Breast epithelium (tissue), 4 donors: ENCODE measurements at regions not wholly inside any gene's neighbourhood (a gene's known extent, or its start where the extent isn't known, plus 50 kb on each side); places are given as distances from the start of the nearest gene placed in this dataset.

Source experiments
- DNase-seq, 2 donors: peaks; one replicate each; pipeline ENCODE4 v3.0.0-alpha.2; 2019; ENCODE audit warnings: low spot score in 2 of 2
- H3K27ac ChIP-seq, 2 donors: fragments of 200-600 bp; sonication (generic) in 1 of 2; one replicate each; pipeline ENCODE4 v1.5.1; 2016 to 2019; ENCODE audit warnings: mild to moderate bottlenecking in 1 of 2
- H3K27me3 ChIP-seq, 2 donors: fragments of 200-600 bp; sonication (generic) in 1 of 2; one replicate each; pipeline versions ENCODE4 v1.5.1 to v1.6.0; 2017 to 2019; ENCODE audit warnings: control low read depth in 1 of 2, mild to moderate bottlenecking in 1 of 2
- H3K36me3 ChIP-seq: fragments of 200-600 bp; one replicate; pipeline ENCODE4 v1.5.1; 2019
- H3K4me1 ChIP-seq, 2 donors: fragments of 200-600 bp; sonication (generic); one replicate each; pipeline ENCODE4 v1.5.1; 2016 to 2019; ENCODE audit warnings: control low read depth in 1 of 2
- H3K4me3 ChIP-seq, 3 donors: fragments of 200-600 bp; sonication (generic); 1 replicate in 2 of 3; 2 replicates in 1 of 3; pipeline ENCODE4 v1.5.1; 2016 to 2019; ENCODE audit warnings: mild to moderate bottlenecking in 3 of 3, moderate library complexity in 2 of 3
- H3K9me3 ChIP-seq, 2 donors: fragments of 200-600 bp; sonication (generic) in 1 of 2; one replicate each; pipeline ENCODE4 v1.5.1; 2016 to 2019; ENCODE audit warnings: control low read depth in 1 of 2
- CTCF ChIP-seq, 3 donors: fragments of 450-650 bp; IDR thresholded peaks; one replicate each; pipeline ENCODE4 v1.5.1; 2016 to 2017; ENCODE audit warnings: antibody characterized with exemption in 3 of 3, mild to moderate bottlenecking in 3 of 3, moderate library complexity in 3 of 3
- POLR2A ChIP-seq: fragments of 450-650 bp; IDR thresholded peaks from one replicate; pipeline ENCODE4 v1.6.1; 2016; ENCODE audit warnings: antibody characterized with exemption, mild to moderate bottlenecking, moderate library complexity
- POLR2AphosphoS5 ChIP-seq, 3 donors: sonication (generic); formaldehyde crosslinking; IDR thresholded peaks; one replicate each; pipeline ENCODE4 v1.6.1; 2017; ENCODE audit warnings: antibody characterized with exemption in 3 of 3
- intact Hi-C: fragments of 100-400 bp; cut with DNase I; formaldehyde crosslinking; loops from one replicate; pipeline ENCODE4 v1.15.1; 2023; ENCODE audit warnings: low total_unique reads

- no peak for DNase-seq
- no peaks in the 10 kb centered on the region for H3K9me3 ChIP-seq
- H3K27ac ChIP-seq: no peak overlapping the region
- TF ChIP-seq POLR2A: no peak
- no peak for TF ChIP-seq POLR2AphosphoS5 (IDR thresholded peaks at IDR 0.05)
- TF ChIP-seq CTCF (IDR thresholded peaks at IDR 0.05): no peak
- no peaks in the 10 kb centered on the region for H3K4me1 ChIP-seq
- no peaks in the 10 kb centered on the region for H3K27me3 ChIP-seq
- no peak overlapping the region for H3K4me3 ChIP-seq
- no peaks in the 10 kb centered on the region for H3K36me3 ChIP-seq
- intact Hi-C loops: no loop called here
Measured at GRCh38 chr6:141488488-141488887, 644.2 kb upstream of the GJE1 start.

- no peak for DNase-seq
- intact Hi-C loops: no loop called here
- TF ChIP-seq POLR2A: no peak
- no peak for TF ChIP-seq CTCF (IDR thresholded peaks at IDR 0.05)
- TF ChIP-seq POLR2AphosphoS5 (IDR thresholded peaks at IDR 0.05): no peak
Measured at GRCh38 chr6:141486942-141487341, 645.8 kb upstream of the GJE1 start.

GRCh38 chr6:141484711-141485110 is 648.0 kb upstream of the GJE1 start:
- Histone ChIP-seq H3K27me3 (no peaks in the 10 kb centered on the region), H3K4me1 (no peaks in the 10 kb centered on the region), H3K36me3 (no peaks in the 10 kb centered on the region), H3K27ac (no peak overlapping the region), H3K4me3 (no peak overlapping the region), H3K9me3 (no peaks in the 10 kb centered on the region)
- intact Hi-C loops: loop anchor here (5.0 kb wide), 1 partner anchor 872 kb away; no protein-coding TSS in a partner anchor
- DNase-seq: no peak
- TF ChIP-seq POLR2AphosphoS5 (IDR thresholded peaks at IDR 0.05) (no peak), POLR2A (no peak), CTCF (IDR thresholded peaks at IDR 0.05) (no peak)

More at GRCh38 chr6:141486942-141487341, 645.8 kb upstream of the GJE1 start:
- Histone ChIP-seq H3K9me3 (no peaks in the 10 kb centered on the region), H3K27ac (no peak overlapping the region), H3K36me3 (no peaks in the 10 kb centered on the region), H3K4me1 (no peaks in the 10 kb centered on the region), H3K4me3 (no peak overlapping the region), H3K27me3 (no peaks in the 10 kb centered on the region)

- Histone ChIP-seq H3K9me3 (no peaks in the 10 kb centered on the region), H3K27ac (peak overlapping the region; percentile 27 to 45), H3K27me3 (no peaks in the 10 kb centered on the region), H3K4me3 (peak overlapping the region; percentile 14 to 55 (median 38)), H3K4me1 (no peaks in the 10 kb centered on the region), H3K36me3 (no peaks in the 10 kb centered on the region)
- no peak for DNase-seq
- intact Hi-C loops: loop anchor here (5.0 kb wide), 1 partner anchor 871 kb away; no protein-coding TSS in a partner anchor
- no peak for TF ChIP-seq POLR2A
- no peak for TF ChIP-seq POLR2AphosphoS5 (IDR thresholded peaks at IDR 0.05)
Measured at GRCh38 chr6:141483598-141484061, 649.1 kb upstream of the GJE1 start.

GRCh38 chr6:141482796-141483597 is 649.7 kb upstream of the GJE1 start:
- TF ChIP-seq POLR2AphosphoS5 (IDR thresholded peaks at IDR 0.05) (no peak), CTCF (IDR thresholded peaks at IDR 0.05) (no peak), POLR2A (no peak)
- H3K9me3 ChIP-seq: no peaks in the 10 kb centered on the region
- H3K4me3 ChIP-seq: peak overlapping the region; percentile 14 to 55 (median 38)
- peak overlapping the region; percentile 27 to 45 for H3K27ac ChIP-seq
- no peaks in the 10 kb centered on the region for H3K4me1 ChIP-seq
- no peaks in the 10 kb centered on the region for H3K36me3 ChIP-seq
- H3K27me3 ChIP-seq: no peaks in the 10 kb centered on the region
- no peak for DNase-seq
- intact Hi-C loops: loop anchor here (5.0 kb wide), 1 partner anchor 871 kb away; no protein-coding TSS in a partner anchor
